Mesothelial cell of epicardium (in vitro differentiated cells): ENCODE measurements at regions not wholly inside any gene's neighbourhood (a gene's known extent, or its start where the extent isn't known, plus 50 kb on each side); places are given as distances from the start of the nearest gene placed in this dataset.

Experiments
- DNase-seq, 2 experiments: peaks; one replicate each; pipeline ENCODE4 v3.0.0; 2021; ENCODE audit warnings: low spot score in 2 of 2; ENCODE audit not compliant: unreplicated experiment in 2 of 2
- H3K27ac Mint-ChIP-seq: 2 replicates; pipeline ENCODE4 v1.8.0; 2021; ENCODE audit warnings: mixed read lengths
- H3K27me3 Mint-ChIP-seq: 2 replicates; pipeline ENCODE4 v1.8.0; 2021; ENCODE audit warnings: low read depth, mixed read lengths
- H3K36me3 Mint-ChIP-seq: 2 replicates; pipeline ENCODE4 v1.8.0; 2021; ENCODE audit warnings: mixed read lengths
- H3K4me1 Mint-ChIP-seq: 2 replicates; pipeline ENCODE4 v1.8.0; 2021; ENCODE audit warnings: mixed read lengths
- H3K4me3 Mint-ChIP-seq: 2 replicates; pipeline ENCODE4 v1.8.0; 2021; ENCODE audit warnings: mild to moderate bottlenecking, moderate library complexity, mixed read lengths
- H3K9me3 Mint-ChIP-seq: 2 replicates; pipeline ENCODE4 v1.8.0; 2021; ENCODE audit warnings: mixed read lengths
- TF ChIP-seq, protein P1 (sequence below): fragments of 200-600 bp; sonication (generic); IDR thresholded peaks from one replicate; pipeline ENCODE4 v1.5.0; 2021; ENCODE audit warnings: antibody characterized with exemption; ENCODE audit not compliant: unreplicated experiment

- no peak overlapping the region for H3K4me3 Mint-ChIP-seq
- H3K36me3 Mint-ChIP-seq: no peaks in the 10 kb centered on the region
- H3K27ac Mint-ChIP-seq: no peak overlapping the region
- no peak for DNase-seq
- peaks cover 2% of the 10 kb centered on the region for H3K9me3 Mint-ChIP-seq
- H3K27me3 Mint-ChIP-seq: peaks cover 8% of the 10 kb centered on the region
- peaks cover 6% of the 10 kb centered on the region for H3K4me1 Mint-ChIP-seq
- TF ChIP-seq, protein P1, sequence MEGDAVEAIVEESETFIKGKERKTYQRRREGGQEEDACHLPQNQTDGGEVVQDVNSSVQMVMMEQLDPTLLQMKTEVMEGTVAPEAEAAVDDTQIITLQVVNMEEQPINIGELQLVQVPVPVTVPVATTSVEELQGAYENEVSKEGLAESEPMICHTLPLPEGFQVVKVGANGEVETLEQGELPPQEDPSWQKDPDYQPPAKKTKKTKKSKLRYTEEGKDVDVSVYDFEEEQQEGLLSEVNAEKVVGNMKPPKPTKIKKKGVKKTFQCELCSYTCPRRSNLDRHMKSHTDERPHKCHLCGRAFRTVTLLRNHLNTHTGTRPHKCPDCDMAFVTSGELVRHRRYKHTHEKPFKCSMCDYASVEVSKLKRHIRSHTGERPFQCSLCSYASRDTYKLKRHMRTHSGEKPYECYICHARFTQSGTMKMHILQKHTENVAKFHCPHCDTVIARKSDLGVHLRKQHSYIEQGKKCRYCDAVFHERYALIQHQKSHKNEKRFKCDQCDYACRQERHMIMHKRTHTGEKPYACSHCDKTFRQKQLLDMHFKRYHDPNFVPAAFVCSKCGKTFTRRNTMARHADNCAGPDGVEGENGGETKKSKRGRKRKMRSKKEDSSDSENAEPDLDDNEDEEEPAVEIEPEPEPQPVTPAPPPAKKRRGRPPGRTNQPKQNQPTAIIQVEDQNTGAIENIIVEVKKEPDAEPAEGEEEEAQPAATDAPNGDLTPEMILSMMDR: no peak
These were observed 98.3 kb upstream of the CHD6 start for GRCh38 chr20:41716436-41716835.

- Mint-ChIP-seq H3K36me3 (no peaks in the 10 kb centered on the region), H3K4me3 (no peak overlapping the region), H3K9me3 (peaks cover 4% of the 10 kb centered on the region), H3K27me3 (peaks cover 7% of the 10 kb centered on the region), H3K4me1 (peaks cover 6% of the 10 kb centered on the region), H3K27ac (no peak overlapping the region)
- TF ChIP-seq, protein P1: no peak
- DNase-seq: no peak
These were observed 97.3 kb upstream of the CHD6 start for GRCh38 chr20:41715526-41715925.

DNA sequence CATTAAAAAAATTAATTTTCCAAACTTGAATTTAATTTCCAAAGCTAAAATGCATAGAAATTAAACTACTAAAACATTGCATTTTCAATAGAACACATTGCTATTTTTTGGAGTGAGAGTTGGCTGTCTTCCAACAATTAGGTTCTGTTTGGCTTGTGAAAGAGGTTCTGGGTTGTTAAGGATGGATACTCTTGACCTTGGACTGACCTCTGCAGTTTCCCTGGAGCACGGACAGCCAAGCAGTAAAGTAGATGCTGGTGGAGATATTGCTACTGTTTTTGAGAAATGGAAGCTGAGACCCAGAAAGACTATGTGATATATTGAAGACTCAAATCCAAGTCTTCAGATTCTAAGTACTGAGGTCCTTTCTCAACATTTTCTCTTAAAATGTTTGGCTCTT lies 95.9 kb upstream of the CHD6 start:
- no peak overlapping the region for H3K27ac Mint-ChIP-seq
- no peaks in the 10 kb centered on the region for H3K36me3 Mint-ChIP-seq
- H3K4me1 Mint-ChIP-seq: peaks cover 6% of the 10 kb centered on the region
- peaks cover 4% of the 10 kb centered on the region for H3K9me3 Mint-ChIP-seq
- peaks cover 7% of the 10 kb centered on the region for H3K27me3 Mint-ChIP-seq
- no peak overlapping the region for H3K4me3 Mint-ChIP-seq
- no peak for DNase-seq
- TF ChIP-seq, protein P1: no peak

DNA sequence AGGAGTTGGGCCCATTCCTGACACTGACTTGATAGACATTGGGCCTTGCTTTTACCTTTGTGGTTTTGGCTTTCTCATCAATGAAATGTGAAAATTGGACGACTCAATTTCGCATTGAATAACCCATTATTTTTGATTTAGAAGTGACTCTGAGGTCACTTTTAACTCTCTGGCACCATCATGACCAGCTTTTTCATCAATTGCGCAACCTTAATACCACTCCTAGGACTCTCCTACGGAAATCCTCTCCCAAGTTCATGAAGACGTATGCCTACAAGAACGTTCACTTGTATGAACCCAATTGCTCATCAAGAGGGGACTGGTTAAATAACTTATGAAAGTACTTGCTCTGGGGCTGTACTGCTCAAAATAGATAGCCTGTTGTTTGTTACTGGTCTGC lies 86.7 kb upstream of the CHD6 start:
- DNase-seq: no peak
- TF ChIP-seq, protein P1: no peak
- H3K4me1 Mint-ChIP-seq: no peaks in the 10 kb centered on the region
- no peaks in the 10 kb centered on the region for H3K36me3 Mint-ChIP-seq
- H3K4me3 Mint-ChIP-seq: no peak overlapping the region
- H3K9me3 Mint-ChIP-seq: no peaks in the 10 kb centered on the region
- H3K27ac Mint-ChIP-seq: no peak overlapping the region
- H3K27me3 Mint-ChIP-seq: peaks cover 3% of the 10 kb centered on the region

DNA sequence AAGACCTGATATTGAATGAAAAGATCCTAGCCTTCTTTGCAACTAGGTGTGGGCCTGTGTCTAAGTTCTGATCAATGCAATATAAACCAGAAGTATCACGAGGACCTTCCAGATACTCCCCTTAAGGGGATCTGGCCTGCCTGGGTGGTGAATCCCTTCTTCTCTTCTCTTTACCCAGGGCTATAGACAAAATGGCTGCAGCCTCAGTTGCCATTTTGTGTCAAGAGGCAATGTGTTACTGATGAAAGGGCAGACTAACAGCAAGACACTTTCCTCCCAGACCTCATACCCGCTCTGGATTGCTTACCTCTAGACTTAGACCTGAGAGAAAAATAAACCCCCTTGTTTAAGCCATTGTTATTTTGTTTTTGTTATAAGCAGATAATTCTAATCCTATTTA lies 84.5 kb upstream of the CHD6 start:
- Mint-ChIP-seq H3K27me3 (peaks cover 6% of the 10 kb centered on the region), H3K36me3 (no peaks in the 10 kb centered on the region), H3K4me1 (peaks cover 1% of the 10 kb centered on the region), H3K27ac (no peak overlapping the region), H3K9me3 (no peaks in the 10 kb centered on the region), H3K4me3 (no peak overlapping the region)
- TF ChIP-seq, protein P1: no peak
- DNase-seq: no peak
